HepG2 (cell line): ENCODE measurements at regions not wholly inside any gene's neighbourhood (a gene's known extent, or its start where the extent isn't known, plus 50 kb on each side); places are given as distances from the start of the nearest gene placed in this dataset.
"Not testable (repeated sequence)": the region's sequence is repeated elsewhere in the genome, so short reads cannot be mapped to it uniquely, and the experiment has no call there.

Experiments used
- FOXP4 ChIP-seq: sonication (generic); formaldehyde crosslinking; IDR thresholded peaks from 2 replicates; pipeline ENCODE4 v1.4.0; 2020; ENCODE audit warnings: missing genetic modification reagents
- TF ChIP-seq, protein P1 (sequence below), 2 experiments: sonication (generic) in 1 of 2; formaldehyde crosslinking in 1 of 2; IDR thresholded peaks; 2 replicates each; pipeline versions ENCODE4 v1.5.1 to v1.6.1; 2011 to 2020; ENCODE audit warnings: borderline replicate concordance in 1 of 2, low read depth in 1 of 2, low read length in 1 of 2, mild to moderate bottlenecking in 1 of 2, missing genetic modification reagents in 1 of 2, moderate library complexity in 1 of 2

GRCh38 chr16:33643270-33643669, 183.9 kb downstream of the TP53TG3F start:
- TF ChIP-seq, protein P1, sequence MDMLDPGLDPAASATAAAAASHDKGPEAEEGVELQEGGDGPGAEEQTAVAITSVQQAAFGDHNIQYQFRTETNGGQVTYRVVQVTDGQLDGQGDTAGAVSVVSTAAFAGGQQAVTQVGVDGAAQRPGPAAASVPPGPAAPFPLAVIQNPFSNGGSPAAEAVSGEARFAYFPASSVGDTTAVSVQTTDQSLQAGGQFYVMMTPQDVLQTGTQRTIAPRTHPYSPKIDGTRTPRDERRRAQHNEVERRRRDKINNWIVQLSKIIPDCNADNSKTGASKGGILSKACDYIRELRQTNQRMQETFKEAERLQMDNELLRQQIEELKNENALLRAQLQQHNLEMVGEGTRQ (IDR thresholded peaks at IDR 0.05; ENCODE audit: low read depth, low read length) = not testable (repeated sequence)
- TF ChIP-seq, protein P1 (CRISPR knock-in tag; IDR thresholded peaks at IDR 0.05; ENCODE audit: borderline replicate concordance) = not testable (repeated sequence)
- not testable (repeated sequence) for TF ChIP-seq FOXP4 (CRISPR knock-in tag)
